Vagina (tissue), 2 donors: ENCODE measurements at regions not wholly inside any gene's neighbourhood (a gene's known extent, or its start where the extent isn't known, plus 50 kb on each side); places are given as distances from the start of the nearest gene placed in this dataset.

Source experiments
- DNase-seq, 2 donors: peaks; one replicate each; pipeline ENCODE4 v3.0.0-alpha.2; 2017; ENCODE audit errors: extremely low spot score in 2 of 2
- H3K27ac ChIP-seq: fragments of 200-600 bp; sonication (generic); one replicate; pipeline ENCODE4 v1.5.1; 2019
- H3K27me3 ChIP-seq: fragments of 200-600 bp; sonication (generic); one replicate; pipeline ENCODE4 v1.5.1; 2019
- H3K36me3 ChIP-seq, 2 donors: fragments of 200-600 bp; sonication (generic); one replicate each; pipeline ENCODE4 v1.5.1; 2017 to 2019
- H3K4me1 ChIP-seq: fragments of 200-600 bp; sonication (generic); one replicate; pipeline ENCODE4 v1.5.1; 2019
- H3K4me3 ChIP-seq, 2 donors: fragments of 200-600 bp; sonication (generic); 1 replicate in 1 of 2; 2 replicates in 1 of 2; pipeline ENCODE4 v1.5.1; 2016 to 2019
- H3K9me3 ChIP-seq: fragments of 200-600 bp; sonication (generic); one replicate; pipeline ENCODE4 v1.5.1; 2019
- POLR2A ChIP-seq, 2 donors: fragments of 450-650 bp; IDR thresholded peaks; one replicate each; pipeline ENCODE4 v1.6.1; 2017; ENCODE audit warnings: antibody characterized with exemption in 2 of 2, mild to moderate bottlenecking in 2 of 2, moderate library complexity in 2 of 2
- POLR2AphosphoS5 ChIP-seq, 2 donors: sonication (generic); formaldehyde crosslinking; IDR thresholded peaks; one replicate each; pipeline ENCODE4 v1.9.0; 2017; ENCODE audit warnings: antibody characterized with exemption in 2 of 2, mild to moderate bottlenecking in 2 of 2, low read depth in 1 of 2; ENCODE audit not compliant: insufficient read depth in 1 of 2
- intact Hi-C: fragments of 100-400 bp; cut with DNase I; formaldehyde crosslinking; loops from one replicate; pipeline ENCODE4 v1.15.1; 2023
- TF ChIP-seq, protein P1 (sequence below), 3 experiments: fragments of 450-650 bp in 2 of 3; fragments of 200-600 bp in 1 of 3; sonication (generic) in 1 of 3; IDR thresholded peaks; one replicate each; pipeline ENCODE4 v1.5.1; 2017 to 2019; ENCODE audit warnings: antibody characterized with exemption in 3 of 3, mild to moderate bottlenecking in 2 of 3, moderate library complexity in 2 of 3

DNA sequence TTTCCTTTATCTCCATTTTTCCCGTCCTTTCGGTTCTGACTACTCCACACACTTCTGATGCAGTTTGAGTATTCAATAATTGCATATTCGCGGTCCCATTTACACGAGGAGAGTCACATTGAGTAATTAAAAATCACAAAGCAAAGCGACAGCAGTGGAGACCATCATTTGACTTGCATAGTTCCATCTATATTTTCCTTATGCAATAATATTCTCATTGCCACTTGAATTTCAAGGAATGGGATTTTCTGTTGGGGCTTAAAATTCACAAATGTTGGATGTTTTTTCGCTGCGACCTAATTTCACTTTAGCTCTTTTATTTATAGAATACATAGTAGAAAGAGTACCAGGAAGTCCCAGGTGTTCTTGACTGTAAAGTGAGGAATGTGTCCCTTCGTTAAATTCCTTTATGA, 186.8 kb downstream of the ZEB2 start:
- Histone ChIP-seq H3K4me3 (peak overlapping the region; percentile 58 to 81), H3K27ac (peak overlapping the region; percentile 91), H3K4me1 (peaks cover 15% of the 10 kb centered on the region), H3K36me3 (no peaks in the 10 kb centered on the region), H3K27me3 (no peaks in the 10 kb centered on the region), H3K9me3 (no peaks in the 10 kb centered on the region)
- intact Hi-C loops, result loop anchor here (5.0 kb wide), 1 partner anchor 184 kb away; no protein-coding TSS in a partner anchor
- no peak for DNase-seq
- TF ChIP-seq POLR2A (IDR thresholded peaks at IDR 0.05) (no peak), POLR2AphosphoS5 (IDR thresholded peaks at IDR 0.05; ENCODE audit: insufficient read depth in 1 of 2, low read depth in 1 of 2) (no peak)
- TF ChIP-seq, protein P1, sequence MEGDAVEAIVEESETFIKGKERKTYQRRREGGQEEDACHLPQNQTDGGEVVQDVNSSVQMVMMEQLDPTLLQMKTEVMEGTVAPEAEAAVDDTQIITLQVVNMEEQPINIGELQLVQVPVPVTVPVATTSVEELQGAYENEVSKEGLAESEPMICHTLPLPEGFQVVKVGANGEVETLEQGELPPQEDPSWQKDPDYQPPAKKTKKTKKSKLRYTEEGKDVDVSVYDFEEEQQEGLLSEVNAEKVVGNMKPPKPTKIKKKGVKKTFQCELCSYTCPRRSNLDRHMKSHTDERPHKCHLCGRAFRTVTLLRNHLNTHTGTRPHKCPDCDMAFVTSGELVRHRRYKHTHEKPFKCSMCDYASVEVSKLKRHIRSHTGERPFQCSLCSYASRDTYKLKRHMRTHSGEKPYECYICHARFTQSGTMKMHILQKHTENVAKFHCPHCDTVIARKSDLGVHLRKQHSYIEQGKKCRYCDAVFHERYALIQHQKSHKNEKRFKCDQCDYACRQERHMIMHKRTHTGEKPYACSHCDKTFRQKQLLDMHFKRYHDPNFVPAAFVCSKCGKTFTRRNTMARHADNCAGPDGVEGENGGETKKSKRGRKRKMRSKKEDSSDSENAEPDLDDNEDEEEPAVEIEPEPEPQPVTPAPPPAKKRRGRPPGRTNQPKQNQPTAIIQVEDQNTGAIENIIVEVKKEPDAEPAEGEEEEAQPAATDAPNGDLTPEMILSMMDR (IDR thresholded peaks at IDR 0.05), result no peak

DNA sequence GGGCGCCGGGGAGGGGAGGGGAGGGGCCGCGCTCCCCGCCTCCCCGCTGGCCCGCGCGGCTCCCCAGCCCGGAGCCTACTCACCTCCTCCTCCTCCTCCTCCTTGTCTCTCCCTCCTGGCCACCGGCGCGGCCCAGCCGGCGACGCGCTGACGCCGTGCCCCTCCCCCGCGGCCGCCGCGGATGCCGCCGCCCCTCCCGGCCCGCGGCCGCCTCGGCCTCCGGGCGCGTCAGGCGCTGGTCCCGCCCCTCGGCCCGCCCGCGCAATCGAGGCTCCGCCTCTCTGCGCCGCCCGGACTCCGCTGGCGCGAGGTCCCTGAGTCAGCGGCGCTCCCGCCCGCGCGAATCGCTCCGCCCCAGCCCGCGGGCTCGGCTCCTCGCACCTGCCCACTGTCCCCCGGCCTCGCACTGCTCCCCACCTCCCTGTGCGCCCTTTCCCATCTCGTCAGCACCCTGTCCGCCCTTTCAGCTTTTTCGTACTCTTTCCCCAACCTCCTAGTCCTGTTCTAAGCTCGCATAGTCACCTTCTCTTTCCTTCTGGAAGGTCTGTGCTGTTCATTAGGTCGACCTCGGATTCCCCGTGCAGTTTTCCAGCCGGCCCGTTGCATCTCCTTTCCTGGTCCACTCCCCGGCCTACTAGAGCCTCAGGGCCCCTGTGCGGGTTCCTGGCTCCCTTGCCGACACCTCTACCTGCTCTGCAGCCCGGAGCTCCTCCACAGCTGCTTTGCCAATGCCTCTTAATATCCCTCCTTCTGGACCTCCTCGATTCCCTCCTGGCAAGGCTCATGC, 187.4 kb downstream of the ZEB2 start:
- TF ChIP-seq POLR2AphosphoS5 (IDR thresholded peaks at IDR 0.05; ENCODE audit: insufficient read depth in 1 of 2, low read depth in 1 of 2) (peak in 1 of 2 donors; percentile 54), POLR2A (IDR thresholded peaks at IDR 0.05) (no peak)
- TF ChIP-seq, protein P1 (IDR thresholded peaks at IDR 0.05), result no peak
- no peaks in the 10 kb centered on the region for H3K9me3 ChIP-seq
- peaks cover 15% of the 10 kb centered on the region for H3K4me1 ChIP-seq
- H3K36me3 ChIP-seq, result no peaks in the 10 kb centered on the region
- peak overlapping the region; percentile 91 for H3K27ac ChIP-seq
- H3K4me3 ChIP-seq, result peak overlapping the region; percentile 58 to 81
- intact Hi-C loops, result loop anchor here (5.0 kb wide), 1 partner anchor 185 kb away; no protein-coding TSS in a partner anchor
- H3K27me3 ChIP-seq, result no peaks in the 10 kb centered on the region
- DNase-seq, result peak in 1 of 2 donors; percentile 90

DNA sequence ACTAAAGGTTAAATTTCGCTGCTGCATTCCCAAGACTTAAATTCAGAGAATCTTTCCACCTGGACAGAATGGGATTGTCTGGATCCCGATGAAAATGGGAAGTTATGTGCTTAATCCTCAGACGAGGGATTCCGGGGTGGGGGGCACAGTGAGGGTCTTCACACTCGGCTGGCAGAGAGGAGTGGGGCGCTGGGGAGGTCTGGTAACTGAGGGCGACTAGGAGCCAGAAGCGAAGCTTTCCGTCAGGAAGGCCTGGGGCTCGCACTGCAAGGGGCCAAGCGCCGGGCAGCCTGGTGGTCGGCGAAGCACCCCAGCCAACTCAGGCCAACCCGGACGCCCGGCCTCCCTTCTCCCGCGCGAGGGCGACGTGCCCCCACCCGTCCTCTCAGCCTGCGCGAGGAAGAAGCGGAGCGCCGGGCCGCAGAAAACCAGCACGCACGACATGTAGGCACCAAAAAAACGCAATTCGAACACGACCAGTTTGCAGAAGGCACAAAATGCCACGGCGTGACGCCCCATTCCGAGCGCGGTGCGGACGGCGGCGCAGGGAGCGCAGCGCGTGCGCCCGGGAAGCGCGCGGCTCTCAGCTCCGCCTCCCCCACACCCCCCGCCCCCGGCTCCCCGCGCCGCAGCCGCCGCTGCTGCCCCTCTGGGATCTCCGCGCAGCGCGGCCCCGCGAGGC, 188.1 kb downstream of the ZEB2 start:
- no peak for DNase-seq
- Histone ChIP-seq H3K4me3 (peak overlapping the region; percentile 58 to 81), H3K4me1 (peaks cover 15% of the 10 kb centered on the region), H3K9me3 (no peaks in the 10 kb centered on the region), H3K36me3 (no peaks in the 10 kb centered on the region), H3K27ac (peak overlapping the region; percentile 91), H3K27me3 (no peaks in the 10 kb centered on the region)
- TF ChIP-seq POLR2AphosphoS5 (IDR thresholded peaks at IDR 0.05; ENCODE audit: insufficient read depth in 1 of 2, low read depth in 1 of 2) (peak in 1 of 2 donors; percentile 66), POLR2A (IDR thresholded peaks at IDR 0.05) (no peak)
- TF ChIP-seq, protein P1 (IDR thresholded peaks at IDR 0.05), result peak in 1 of 3 experiments; percentile 22
- intact Hi-C loops, result loop anchor here (5.0 kb wide), 1 partner anchor 185 kb away; no protein-coding TSS in a partner anchor

DNA sequence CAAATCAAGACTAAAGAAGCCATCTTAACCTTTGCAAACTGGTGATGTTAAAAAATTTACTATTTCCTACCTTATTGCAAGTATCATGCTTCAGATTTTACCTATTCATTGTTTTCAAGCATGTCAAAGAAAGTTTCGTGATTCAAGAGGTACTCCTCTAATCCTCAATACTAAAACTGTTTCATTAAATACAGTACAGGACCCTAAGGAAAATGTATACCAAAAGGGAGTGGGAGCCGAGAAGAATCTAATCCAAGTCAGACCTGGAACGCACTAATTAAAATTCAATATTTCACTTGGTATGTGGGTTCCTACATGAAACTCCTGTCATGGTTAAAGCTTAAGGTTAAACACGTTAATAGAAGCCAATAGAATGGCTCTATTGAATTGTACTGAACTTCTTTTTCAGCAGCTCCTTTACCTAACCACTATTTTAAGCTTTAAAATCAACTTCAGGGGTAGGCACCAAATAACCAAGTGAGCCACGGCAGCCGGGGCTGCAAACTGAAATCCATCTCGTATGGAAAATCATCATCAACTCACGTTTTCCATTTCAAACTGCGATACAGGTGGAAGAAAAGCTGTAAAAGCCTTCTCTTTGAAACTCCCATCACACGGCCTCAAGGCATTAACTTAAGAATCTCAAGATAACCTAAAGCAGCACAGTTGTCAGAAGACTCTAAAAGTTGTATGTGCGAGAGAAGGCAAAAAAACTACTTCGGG, 188.8 kb downstream of the ZEB2 start:
- Histone ChIP-seq H3K4me1 (peaks cover 15% of the 10 kb centered on the region), H3K4me3 (peak overlapping the region; percentile 58 to 81), H3K27me3 (no peaks in the 10 kb centered on the region), H3K9me3 (no peaks in the 10 kb centered on the region), H3K36me3 (no peaks in the 10 kb centered on the region), H3K27ac (peak overlapping the region; percentile 91)
- intact Hi-C loops, result loop anchor here (5.0 kb wide), 1 partner anchor 186 kb away; no protein-coding TSS in a partner anchor
- TF ChIP-seq, protein P1 (IDR thresholded peaks at IDR 0.05), result no peak
- no peak for TF ChIP-seq POLR2AphosphoS5 (IDR thresholded peaks at IDR 0.05; ENCODE audit: insufficient read depth in 1 of 2, low read depth in 1 of 2)
- TF ChIP-seq POLR2A (IDR thresholded peaks at IDR 0.05), result no peak
- no peak for DNase-seq
